ENCODE measurements at regions not wholly inside any gene's neighbourhood (a gene's known extent, or its start where the extent isn't known, plus 50 kb on each side); places are given as distances from the start of the nearest gene placed in this dataset.

GRCh38 chr22:48827268-48827846 lies 1000.3 kb downstream of the BRD1 start:
- no peak for TF ChIP-seq ESRRG (CRISPR knock-in tag; IDR thresholded peaks at IDR 0.05)
- no peak for TF ChIP-seq OSR1 (CRISPR knock-in tag; IDR thresholded peaks at IDR 0.05)
- TF ChIP-seq RARB (CRISPR knock-in tag; IDR thresholded peaks at IDR 0.05) = no peak
- TF ChIP-seq ZFP30 (CRISPR knock-in tag; IDR thresholded peaks at IDR 0.05) = no peak

All from SK-N-SH treated with all-trans-retinoic acid at 6 μM for 48 hours (cell line).